Right atrium auricular region (tissue), 2 donors: ENCODE measurements at regions not wholly inside any gene's neighbourhood (a gene's known extent, or its start where the extent isn't known, plus 50 kb on each side); places are given as distances from the start of the nearest gene placed in this dataset.

ENCODE experiments used
- DNase-seq: peaks from one replicate; pipeline ENCODE4 v3.0.0-alpha.2; 2019; ENCODE audit warnings: low spot score
- H3K27ac ChIP-seq, 2 donors: fragments of 200-600 bp; sonication (generic); 1 replicate in 1 of 2; 2 replicates in 1 of 2; pipeline ENCODE4 v1.5.1; 2016 to 2019
- H3K27me3 ChIP-seq, 2 donors: fragments of 200-600 bp; sonication (generic); one replicate each; pipeline versions ENCODE4 v1.5.1 to v1.6.0; 2017 to 2019
- H3K36me3 ChIP-seq: fragments of 200-600 bp; sonication (generic); one replicate; pipeline ENCODE4 v1.5.1; 2016
- H3K4me1 ChIP-seq, 2 donors: fragments of 200-600 bp; sonication (generic); one replicate each; pipeline versions ENCODE4 v1.5.1 to v1.6.0; 2017 to 2019
- H3K4me3 ChIP-seq, 2 donors: fragments of 200-600 bp; sonication (generic); 1 replicate in 1 of 2; 2 replicates in 1 of 2; pipeline ENCODE4 v1.5.1; 2017 to 2019; ENCODE audit warnings: mild to moderate bottlenecking in 1 of 2, moderate library complexity in 1 of 2
- H3K9me3 ChIP-seq, 2 donors: fragments of 200-600 bp; sonication (generic); one replicate each; pipeline ENCODE4 v1.5.1; 2019
- TF ChIP-seq, protein P1 (sequence below), 2 donors: fragments of 200-600 bp; sonication (generic); IDR thresholded peaks; one replicate each; pipeline ENCODE4 v1.5.1; 2019; ENCODE audit warnings: antibody characterized with exemption in 2 of 2

GRCh38 chr12:125331342-125332052 lies 266.3 kb downstream of the AACS start:
- H3K27me3 ChIP-seq: peaks cover 0 to 5% of the 10 kb centered on the region in 2 donors
- H3K9me3 ChIP-seq: peaks cover 0 to 9% of the 10 kb centered on the region in 2 donors
- H3K4me1 ChIP-seq: peaks cover 0 to 9% of the 10 kb centered on the region in 2 donors
- no peak for DNase-seq
- TF ChIP-seq, protein P1, sequence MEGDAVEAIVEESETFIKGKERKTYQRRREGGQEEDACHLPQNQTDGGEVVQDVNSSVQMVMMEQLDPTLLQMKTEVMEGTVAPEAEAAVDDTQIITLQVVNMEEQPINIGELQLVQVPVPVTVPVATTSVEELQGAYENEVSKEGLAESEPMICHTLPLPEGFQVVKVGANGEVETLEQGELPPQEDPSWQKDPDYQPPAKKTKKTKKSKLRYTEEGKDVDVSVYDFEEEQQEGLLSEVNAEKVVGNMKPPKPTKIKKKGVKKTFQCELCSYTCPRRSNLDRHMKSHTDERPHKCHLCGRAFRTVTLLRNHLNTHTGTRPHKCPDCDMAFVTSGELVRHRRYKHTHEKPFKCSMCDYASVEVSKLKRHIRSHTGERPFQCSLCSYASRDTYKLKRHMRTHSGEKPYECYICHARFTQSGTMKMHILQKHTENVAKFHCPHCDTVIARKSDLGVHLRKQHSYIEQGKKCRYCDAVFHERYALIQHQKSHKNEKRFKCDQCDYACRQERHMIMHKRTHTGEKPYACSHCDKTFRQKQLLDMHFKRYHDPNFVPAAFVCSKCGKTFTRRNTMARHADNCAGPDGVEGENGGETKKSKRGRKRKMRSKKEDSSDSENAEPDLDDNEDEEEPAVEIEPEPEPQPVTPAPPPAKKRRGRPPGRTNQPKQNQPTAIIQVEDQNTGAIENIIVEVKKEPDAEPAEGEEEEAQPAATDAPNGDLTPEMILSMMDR (IDR thresholded peaks at IDR 0.05): no peak
- H3K36me3 ChIP-seq: no peaks in the 10 kb centered on the region
- H3K4me3 ChIP-seq: peak overlapping the region; percentile 28 to 51
- no peak overlapping the region for H3K27ac ChIP-seq

GRCh38 chr12:125332900-125333299 lies 267.7 kb downstream of the AACS start:
- no peak for DNase-seq
- Histone ChIP-seq H3K4me1 (peaks cover 0 to 9% of the 10 kb centered on the region in 2 donors), H3K4me3 (no peak overlapping the region), H3K9me3 (peaks cover 0 to 8% of the 10 kb centered on the region in 2 donors), H3K27me3 (peaks cover 0 to 5% of the 10 kb centered on the region in 2 donors), H3K27ac (no peak overlapping the region), H3K36me3 (no peaks in the 10 kb centered on the region)
- TF ChIP-seq, protein P1 (IDR thresholded peaks at IDR 0.05): no peak

DNA sequence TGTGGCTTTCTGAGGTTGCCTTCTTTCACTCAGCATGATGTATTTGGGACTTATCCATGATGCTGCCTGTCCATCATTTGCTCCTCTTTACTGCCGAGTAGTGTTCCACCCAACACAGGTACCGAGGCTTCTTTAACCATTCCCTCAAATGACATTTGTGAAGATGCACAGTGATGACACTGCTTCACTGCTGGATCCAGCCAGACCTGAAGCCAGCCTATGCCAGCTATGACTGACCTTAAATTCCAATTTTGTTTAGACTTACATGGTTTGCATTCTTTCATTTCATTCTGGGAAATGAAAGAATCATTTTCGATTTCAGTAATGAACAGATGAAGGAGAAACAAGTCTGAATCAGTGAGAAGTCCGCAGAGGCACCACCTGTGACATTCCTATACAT lies 271.0 kb downstream of the AACS start:
- no peaks in the 10 kb centered on the region for H3K27me3 ChIP-seq
- H3K4me1 ChIP-seq: peaks cover 0 to 9% of the 10 kb centered on the region in 2 donors
- TF ChIP-seq, protein P1 (IDR thresholded peaks at IDR 0.05): no peak
- H3K4me3 ChIP-seq: no peak overlapping the region
- H3K36me3 ChIP-seq: no peaks in the 10 kb centered on the region
- H3K27ac ChIP-seq: no peak overlapping the region
- no peak for DNase-seq
- no peaks in the 10 kb centered on the region for H3K9me3 ChIP-seq

GRCh38 chr12:125340791-125341190 lies 275.6 kb downstream of the AACS start:
- peaks cover 0 to 7% of the 10 kb centered on the region in 2 donors for H3K4me1 ChIP-seq

DNA sequence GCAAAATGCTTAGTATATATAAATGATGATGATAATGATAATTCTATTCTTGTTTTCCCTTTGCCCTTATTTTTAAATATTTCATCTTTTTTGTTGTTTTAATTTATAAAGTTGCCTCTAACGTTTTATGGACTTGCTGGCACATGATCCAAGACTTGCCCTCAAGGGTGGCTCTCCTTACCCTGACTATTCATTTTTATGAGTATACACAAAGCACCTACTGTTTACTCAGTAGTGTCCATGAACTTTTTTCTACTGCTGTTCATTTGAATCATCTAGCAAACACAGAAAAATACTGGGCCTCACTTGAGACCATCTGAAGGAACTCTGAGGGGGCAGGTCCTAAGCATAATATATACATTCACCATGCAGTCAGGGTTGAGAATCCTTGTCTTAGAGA lies 276.2 kb downstream of the AACS start:
- Histone ChIP-seq H3K27me3 (no peaks in the 10 kb centered on the region), H3K27ac (no peak overlapping the region), H3K36me3 (no peaks in the 10 kb centered on the region), H3K9me3 (no peaks in the 10 kb centered on the region), H3K4me1 (peaks cover 0 to 7% of the 10 kb centered on the region in 2 donors), H3K4me3 (no peak overlapping the region)
- TF ChIP-seq, protein P1 (IDR thresholded peaks at IDR 0.05): no peak
- DNase-seq: no peak

More at GRCh38 chr12:125340791-125341190, 275.6 kb downstream of the AACS start:
- H3K36me3 ChIP-seq: no peaks in the 10 kb centered on the region
- no peaks in the 10 kb centered on the region for H3K9me3 ChIP-seq
- no peaks in the 10 kb centered on the region for H3K27me3 ChIP-seq
- DNase-seq: peak; percentile 59
- TF ChIP-seq, protein P1 (IDR thresholded peaks at IDR 0.05): no peak
- H3K27ac ChIP-seq: peak overlapping the region in 1 of 2 donors; percentile 15
- H3K4me3 ChIP-seq: no peak overlapping the region

GRCh38 chr12:125343649-125344048 lies 278.4 kb downstream of the AACS start:
- H3K27ac ChIP-seq: no peak overlapping the region
- TF ChIP-seq, protein P1 (IDR thresholded peaks at IDR 0.05): no peak
- DNase-seq: no peak
- H3K4me3 ChIP-seq: no peak overlapping the region
- H3K36me3 ChIP-seq: no peaks in the 10 kb centered on the region
- H3K9me3 ChIP-seq: no peaks in the 10 kb centered on the region
- H3K27me3 ChIP-seq: no peaks in the 10 kb centered on the region
- H3K4me1 ChIP-seq: peaks cover 0 to 7% of the 10 kb centered on the region in 2 donors
